Stimulated activated CD4-positive, alpha-beta T cell treated with anti-CD3 and anti-CD28 coated beads, Interleukin-2, amount 100 ng/mL, for 48 hours (primary cell): ENCODE measurements at regions not wholly inside any gene's neighbourhood (a gene's known extent, or its start where the extent isn't known, plus 50 kb on each side); places are given as distances from the start of the nearest gene placed in this dataset.
"Not testable (repeated sequence)": the region's sequence is repeated elsewhere in the genome, so short reads cannot be mapped to it uniquely, and the experiment has no call there.

Source experiments
- DNase-seq, 2 donors: peaks; one replicate each; pipeline ENCODE4 v3.0.0-alpha.2; 2020

DNA sequence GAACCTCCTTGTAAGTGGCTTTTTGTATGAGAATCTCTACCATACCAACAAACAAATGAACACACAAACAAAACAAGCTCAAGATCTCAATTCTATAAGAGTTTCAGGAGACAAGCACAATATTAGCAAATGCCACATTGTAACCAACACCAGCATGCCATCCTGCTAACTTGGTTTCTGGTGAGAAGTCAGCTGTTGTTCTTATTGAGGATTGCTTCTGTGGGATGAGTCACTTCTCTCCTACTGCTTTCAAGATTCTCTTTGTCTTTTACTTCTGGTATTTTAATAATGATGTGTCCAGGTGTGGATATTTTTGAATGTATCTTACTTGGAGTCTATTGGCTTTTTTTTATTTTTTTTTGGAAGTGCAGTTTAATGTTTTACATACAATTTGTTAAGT is 131.7 kb downstream of the BCL2L11 start:
- DNase-seq, result no peak

GRCh38 chr2:111254916-111255315 is 134.2 kb downstream of the BCL2L11 start:
- DNase-seq, result not testable (repeated sequence)

GRCh38 chr2:111256628-111257027 is 135.9 kb downstream of the BCL2L11 start:
- not testable (repeated sequence) for DNase-seq

DNA sequence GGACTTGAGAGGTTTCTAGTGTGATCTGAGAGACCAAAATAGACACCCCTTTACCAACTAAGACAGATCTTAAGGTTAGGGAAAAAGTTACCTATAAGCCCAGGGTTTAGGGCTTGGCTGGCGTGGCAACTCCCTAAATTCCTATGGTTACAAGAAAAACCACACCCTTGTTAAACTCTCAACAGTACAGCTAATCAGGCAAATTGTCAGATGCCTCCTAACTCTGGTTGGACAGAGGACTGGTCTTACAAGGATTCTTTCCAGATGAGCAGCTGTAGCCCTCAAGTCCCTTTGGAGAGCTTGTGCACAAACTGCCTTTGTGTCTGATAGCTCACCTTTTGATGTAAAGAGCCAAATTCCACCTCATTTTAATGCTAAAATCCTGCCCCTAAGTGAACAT is 136.9 kb downstream of the BCL2L11 start:
- DNase-seq, result not testable (repeated sequence)

- DNase-seq, result not testable (repeated sequence)
Observed at GRCh38 chr2:111258318-111258717, 137.6 kb downstream of the BCL2L11 start.

DNA sequence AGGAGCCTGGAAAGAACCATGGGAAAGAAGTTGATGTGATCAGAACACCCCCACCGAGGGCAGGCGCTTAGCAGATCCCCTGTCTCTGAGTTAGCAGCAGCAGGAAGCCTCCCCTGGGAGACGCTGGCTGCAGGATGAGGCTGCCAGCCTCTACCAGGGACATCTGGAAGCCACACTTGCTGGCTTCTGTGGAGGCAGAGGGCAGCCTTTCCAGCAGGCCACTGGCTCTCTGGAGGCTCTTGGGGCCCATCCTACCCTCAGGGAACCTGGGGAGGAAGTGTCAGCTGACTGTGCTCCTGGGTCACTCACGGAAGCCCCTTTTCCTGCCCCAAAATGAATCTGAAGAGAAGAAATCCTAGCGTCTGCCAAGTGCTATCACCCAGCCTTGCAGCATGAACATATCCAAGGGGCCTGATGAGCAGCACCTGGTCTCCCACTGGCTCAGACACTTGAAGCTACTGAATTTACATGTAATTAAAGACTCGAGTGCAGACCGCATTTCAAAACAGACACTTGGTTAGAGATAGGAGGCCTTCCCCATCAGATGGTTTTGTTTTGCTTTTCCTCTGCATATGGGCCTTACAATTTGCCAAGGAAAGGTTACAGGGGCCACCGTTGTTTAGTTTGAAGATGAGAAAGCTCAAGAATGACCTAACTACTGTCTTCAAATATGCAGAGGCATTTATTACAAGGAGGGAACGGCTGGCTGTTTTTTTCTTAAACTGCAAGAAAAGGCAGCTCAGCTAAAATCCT is 142.1 kb downstream of the BCL2L11 start:
- DNase-seq, result not testable (repeated sequence)

DNA sequence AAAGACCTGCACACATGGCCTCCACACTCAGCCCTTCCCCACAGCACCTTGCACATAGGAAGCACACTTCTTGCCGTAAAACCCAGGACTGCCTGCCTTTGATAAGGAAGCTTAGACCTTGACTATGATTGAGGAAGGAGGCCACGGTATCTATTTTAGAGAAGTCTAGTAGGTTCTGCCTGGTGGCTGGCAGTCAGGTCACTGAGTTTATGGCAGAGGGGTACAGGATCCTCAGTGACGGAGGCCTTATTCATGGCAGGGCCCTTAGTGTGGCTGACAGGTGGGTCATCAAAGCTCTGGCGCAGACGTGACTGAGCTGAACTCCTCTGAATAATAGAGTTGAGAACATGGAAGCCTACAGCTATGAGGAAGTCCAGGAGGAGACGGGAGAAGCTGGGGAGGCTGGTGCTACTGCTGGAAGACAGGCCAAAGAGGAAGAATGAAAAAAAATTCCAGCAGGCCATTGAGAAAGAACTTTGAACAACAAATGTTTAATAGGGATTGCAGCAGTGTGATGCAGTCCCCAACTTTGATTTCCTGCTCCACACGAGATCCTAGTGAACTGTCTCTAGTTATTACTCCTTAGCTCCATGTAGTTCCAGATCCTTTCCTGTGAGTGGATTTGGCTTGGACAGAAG is 142.8 kb downstream of the BCL2L11 start:
- not testable (repeated sequence) for DNase-seq

- DNase-seq, result not testable (repeated sequence)
Observed at GRCh38 chr2:111264956-111265355, 144.2 kb downstream of the BCL2L11 start.

DNA sequence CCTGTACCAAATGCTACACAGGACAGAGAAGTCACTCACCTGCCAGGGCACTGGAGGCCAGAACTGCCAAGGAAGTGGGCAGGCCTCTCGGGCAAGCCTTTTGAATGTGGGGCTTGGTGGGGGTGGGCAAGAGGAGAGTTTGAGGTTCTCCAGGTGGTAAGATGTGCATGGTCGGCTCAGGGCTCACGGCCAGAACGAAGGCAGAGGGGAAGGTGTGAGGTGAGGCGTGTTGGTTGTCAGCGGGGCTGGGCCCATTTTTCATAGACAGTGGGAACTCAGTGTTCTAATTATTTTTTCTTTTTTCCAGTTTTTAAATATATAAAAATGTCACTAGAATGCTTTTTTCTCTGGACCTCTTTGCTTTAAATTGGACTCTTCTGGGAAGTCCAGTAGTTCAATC is 145.8 kb downstream of the BCL2L11 start:
- not testable (repeated sequence) for DNase-seq

DNA sequence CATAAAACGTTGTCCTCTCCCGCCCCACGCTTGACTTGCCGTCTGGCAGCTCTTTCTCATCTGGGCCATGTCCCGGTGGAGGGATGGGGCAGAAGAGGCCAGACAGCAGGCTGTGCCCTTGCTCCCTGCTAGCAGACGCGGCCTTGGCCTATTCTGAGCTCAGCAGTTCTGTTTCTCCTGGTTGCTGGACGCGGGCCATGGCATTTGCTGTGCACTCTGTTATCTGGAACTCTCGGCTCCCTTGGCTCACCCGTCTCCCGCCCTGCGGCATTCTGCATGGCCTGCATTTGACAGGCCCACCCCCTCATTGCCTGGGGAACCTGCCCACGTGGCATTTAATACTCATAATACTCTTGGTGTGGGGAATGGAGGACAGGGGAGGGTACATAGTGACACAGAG is 146.3 kb downstream of the BCL2L11 start:
- not testable (repeated sequence) for DNase-seq

- not testable (repeated sequence) for DNase-seq
Observed at GRCh38 chr2:111269761-111270323, 149.1 kb downstream of the BCL2L11 start.

GRCh38 chr2:111270569-111270968 is 149.9 kb downstream of the BCL2L11 start:
- DNase-seq, result not testable (repeated sequence)

DNA sequence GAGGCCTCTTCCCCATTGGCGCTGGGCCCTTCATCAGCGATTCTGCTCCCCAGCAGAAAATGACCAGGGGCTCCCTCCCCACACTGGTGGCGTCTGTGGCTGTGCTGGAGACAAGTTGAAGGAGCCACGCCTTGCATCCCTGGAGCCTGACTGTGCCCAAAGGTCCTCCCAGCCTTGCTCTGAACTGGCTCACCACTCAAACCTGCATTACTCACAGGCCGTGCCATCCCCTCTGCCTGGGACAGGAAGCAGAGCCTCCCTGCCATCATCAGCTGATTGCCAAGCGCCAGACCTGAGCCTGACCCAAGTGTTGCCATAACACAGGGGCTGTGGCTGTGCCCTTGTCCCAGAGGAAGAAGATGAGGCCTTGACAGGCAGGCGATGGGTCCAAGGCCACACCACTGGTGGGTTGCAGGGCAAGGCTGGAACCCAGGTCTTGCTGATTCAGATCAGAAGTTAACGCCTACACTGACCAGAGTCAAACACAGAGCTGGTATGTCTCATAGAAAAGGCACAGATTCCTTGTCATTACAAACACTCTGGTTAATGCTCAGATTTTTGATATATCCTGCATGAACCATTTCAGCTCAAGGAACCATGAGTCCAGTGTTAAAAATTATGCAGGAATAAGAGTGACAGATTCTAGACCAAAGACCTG is 151.1 kb downstream of the BCL2L11 start:
- DNase-seq, result not testable (repeated sequence)

- DNase-seq, result not testable (repeated sequence)
Observed at GRCh38 chr2:111273007-111273406, 152.3 kb downstream of the BCL2L11 start.

DNA sequence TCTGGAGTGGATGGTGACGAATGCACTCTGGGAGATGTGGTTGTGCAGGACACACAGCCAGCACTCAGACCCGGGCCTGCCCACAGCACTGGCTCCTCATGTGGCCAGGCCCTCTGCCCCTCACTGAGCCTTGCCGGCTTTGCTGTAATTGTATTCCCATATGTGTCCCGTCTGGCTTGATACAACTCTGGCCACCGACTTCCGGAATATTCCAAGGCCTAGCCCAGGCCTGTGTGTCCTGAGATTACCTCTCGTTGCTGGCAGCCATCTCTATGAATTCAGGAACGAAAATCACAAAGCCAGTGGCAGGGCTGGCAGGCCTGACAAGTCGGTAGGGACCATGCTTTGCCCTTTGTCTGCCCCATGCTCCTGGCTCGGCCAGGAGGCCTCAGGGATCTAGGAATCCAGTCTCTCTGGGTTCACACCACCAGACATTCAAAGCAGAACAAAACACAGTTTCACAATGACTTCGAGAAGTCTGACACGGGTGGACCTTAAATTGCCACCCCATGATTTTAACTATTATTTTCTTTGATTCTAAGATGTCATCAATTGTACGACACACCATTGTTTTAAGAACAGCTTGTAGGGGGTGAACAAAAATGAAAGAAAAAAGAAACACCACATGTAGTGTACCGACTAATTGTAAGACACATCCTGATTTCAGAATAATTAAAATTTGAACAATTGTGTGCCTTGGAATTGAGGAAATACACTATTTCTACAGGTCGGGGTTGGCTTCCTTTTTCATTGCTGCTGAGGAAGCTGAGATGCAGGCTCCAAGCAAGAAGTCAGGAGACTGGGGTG is 154.5 kb downstream of the BCL2L11 start:
- DNase-seq, result not testable (repeated sequence)

DNA sequence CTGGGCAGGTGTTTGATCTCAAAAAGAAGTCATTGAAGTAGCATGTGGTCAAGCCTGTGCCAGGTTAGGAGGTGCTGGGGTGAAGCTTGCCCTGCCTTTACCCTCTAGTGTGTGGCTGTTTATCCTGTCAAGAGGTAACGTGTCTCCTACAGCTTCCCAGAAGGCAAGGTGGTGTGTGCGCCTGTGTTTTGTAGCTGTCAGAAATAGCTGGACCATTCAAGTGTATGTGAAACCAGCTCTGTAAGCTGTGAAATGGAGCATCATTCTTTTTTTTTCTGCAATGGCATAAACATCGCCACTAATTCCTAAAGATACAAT is 155.1 kb downstream of the BCL2L11 start:
- not testable (repeated sequence) for DNase-seq

DNA sequence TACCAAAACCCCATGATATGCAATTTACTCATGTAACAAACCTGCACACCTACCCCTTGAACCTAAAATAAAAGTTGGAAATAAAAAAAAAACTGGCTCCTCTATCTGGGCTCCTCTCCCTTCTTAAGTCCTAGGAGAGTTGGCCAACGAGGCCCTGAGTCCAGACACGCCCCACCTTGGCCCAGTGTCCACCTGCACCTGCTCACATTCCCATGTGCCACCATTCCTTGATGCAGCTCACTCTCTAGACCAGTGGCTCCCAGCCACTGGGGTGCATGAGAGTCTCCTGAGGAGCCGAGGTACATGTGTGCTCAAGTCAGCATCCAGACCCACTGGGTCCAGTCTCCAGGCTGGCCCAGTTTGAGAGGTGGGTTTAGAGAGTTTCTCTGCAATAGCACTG is 157.4 kb downstream of the BCL2L11 start:
- not testable (repeated sequence) for DNase-seq

- not testable (repeated sequence) for DNase-seq
Observed at GRCh38 chr2:111280709-111281286, 160.1 kb downstream of the BCL2L11 start.

GRCh38 chr2:111282162-111282561 is 161.4 kb downstream of the BCL2L11 start:
- DNase-seq, result not testable (repeated sequence)

GRCh38 chr2:111287646-111288568 is 167.2 kb downstream of the BCL2L11 start:
- not testable (repeated sequence) for DNase-seq

GRCh38 chr2:111290370-111290769 is 169.7 kb downstream of the BCL2L11 start:
- DNase-seq, result not testable (repeated sequence)
